ENCODE measurements at regions not wholly inside any gene's neighbourhood (a gene's known extent, or its start where the extent isn't known, plus 50 kb on each side); places are given as distances from the start of the nearest gene placed in this dataset.

GRCh38 chr17:14947671-14948070 is 317.5 kb downstream of the PMP22 start:
- DNase-seq, result no peak

- DNase-seq, result no peak
These were observed 318.6 kb downstream of the PMP22 start for GRCh38 chr17:14946481-14946880.

DNA sequence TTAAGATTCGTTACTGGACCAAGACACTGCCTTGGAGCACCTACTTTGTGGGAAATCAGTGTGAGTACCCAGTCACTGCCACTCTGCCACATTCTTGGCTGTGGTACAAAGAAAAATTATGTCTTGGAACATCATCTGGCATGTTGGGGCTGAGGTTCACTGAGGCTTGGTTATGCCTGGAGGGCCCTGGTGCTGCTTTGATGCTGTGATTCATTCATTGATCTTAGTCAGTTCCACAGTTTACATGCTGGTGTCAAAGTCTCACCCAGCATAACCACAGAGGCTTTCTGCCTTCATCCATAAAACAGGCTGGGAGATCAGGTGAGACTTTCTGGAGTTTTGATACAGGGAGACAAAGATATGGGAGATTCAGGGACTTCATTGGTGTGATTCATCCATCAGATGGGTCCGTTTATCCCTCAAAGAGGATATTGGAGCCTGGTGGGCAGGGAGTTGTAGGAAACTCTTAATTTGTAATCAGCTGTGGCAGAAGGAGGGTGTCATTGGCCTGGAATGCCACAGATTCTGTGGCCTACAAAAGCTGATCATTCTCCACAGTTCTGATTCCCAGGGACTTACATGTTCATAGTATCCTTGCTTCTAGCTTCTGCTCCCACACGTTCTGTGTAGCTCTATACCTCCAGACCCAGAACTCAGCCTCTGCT is 322.5 kb downstream of the PMP22 start:
- no peak for DNase-seq

DNA sequence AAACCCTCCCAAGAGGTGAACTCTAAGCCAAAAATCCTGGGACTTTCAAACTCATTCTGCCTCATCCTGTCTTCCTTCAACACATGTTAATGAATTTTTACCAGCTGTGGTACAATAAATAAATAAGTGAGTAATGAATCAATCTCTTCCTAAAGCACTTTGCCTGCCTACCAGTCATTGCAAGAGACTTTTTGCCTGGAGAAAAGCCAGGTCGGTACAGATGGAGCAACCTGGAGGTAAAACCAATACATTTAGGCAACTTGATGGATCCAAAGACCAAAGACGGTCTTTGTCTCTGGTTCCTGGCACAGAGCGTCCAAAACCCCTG is 324.2 kb downstream of the PMP22 start:
- no peak for DNase-seq

DNA sequence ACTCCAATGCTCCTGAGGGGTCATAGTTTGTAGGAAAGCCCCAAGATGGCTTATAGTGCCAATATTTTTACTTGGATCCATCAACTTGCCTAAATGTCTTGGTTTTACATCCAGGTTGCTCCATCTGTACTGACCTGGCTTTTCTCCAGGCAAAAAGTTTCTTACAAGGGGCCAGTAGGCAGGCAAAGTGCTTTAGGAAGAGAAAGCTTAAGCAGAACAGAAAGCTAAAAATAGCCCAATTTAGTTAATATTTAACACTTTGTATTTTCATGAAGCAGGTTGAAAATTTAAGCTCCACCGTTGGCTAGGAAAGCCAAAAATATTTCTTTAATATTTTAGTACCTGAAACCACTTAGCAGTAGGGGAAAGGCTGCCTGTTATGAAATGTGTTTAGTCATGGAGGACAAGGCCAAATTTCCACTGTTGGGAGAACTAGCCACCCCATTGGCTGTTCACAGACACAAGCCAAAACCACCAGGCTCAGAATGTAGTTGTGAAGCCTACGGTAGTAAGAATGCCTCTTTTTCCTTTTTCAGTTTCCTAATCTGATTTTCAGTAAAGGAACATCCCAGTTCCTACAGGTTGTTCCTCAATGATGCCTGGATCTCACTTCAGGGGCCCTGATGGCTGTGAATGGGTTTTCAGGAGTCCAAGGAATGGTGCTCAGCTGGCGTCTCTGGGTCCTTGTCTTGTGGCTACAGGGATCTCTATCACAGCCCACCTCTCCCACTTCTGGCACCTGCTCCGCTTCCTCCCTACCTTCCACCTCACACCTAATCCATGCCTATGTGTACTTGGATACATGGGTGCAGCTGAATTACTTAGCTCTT is 324.8 kb downstream of the PMP22 start:
- no peak for DNase-seq

GRCh38 chr17:14935845-14936485 is 329.2 kb downstream of the PMP22 start:
- no peak for DNase-seq

DNA sequence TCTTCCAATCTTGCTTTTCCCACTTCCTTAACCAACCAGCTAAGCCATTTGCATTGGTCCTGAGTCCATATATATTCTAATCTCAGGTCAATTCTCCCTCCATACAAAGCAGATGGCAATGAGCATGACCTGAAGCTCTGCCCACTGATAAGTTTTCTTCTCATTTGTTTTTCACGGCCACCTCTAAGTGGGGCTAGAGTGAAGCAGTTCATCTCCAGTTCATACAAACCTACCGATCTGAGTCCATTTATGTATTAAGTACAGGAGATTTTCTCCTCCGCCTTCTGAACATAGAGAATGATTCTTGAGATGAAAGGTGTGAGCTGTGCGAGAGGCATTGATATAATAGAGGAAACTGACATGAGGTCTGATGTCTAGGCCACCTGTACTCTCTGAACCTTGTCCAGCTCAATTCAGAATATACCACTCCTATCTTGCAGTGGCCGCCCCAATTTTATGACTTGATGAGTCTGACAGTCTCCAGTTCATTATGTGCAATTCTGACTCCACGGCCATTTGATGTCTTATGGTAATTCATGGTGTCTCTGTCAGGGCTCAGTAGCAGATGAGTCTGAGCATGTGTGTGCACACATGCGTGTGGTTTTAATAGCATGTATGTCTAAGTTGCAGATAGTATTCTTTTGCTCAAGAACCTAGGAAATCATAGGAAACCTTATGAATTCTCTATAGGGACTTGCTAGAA is 329.8 kb downstream of the PMP22 start:
- no peak for DNase-seq

- no peak for DNase-seq
These were observed 331.4 kb downstream of the PMP22 start for GRCh38 chr17:14933676-14934075.

- DNase-seq, result peak; percentile 74
These were observed 338.5 kb downstream of the PMP22 start for GRCh38 chr17:14926526-14927122.

- DNase-seq, result no peak
These were observed 339.1 kb downstream of the PMP22 start for GRCh38 chr17:14926073-14926472.

- no peak for DNase-seq
These were observed 339.6 kb downstream of the PMP22 start for GRCh38 chr17:14925498-14925897.

GRCh38 chr17:14923981-14924380 is 341.1 kb downstream of the PMP22 start:
- DNase-seq, result no peak

GRCh38 chr17:14922411-14922810 is 342.7 kb downstream of the PMP22 start:
- no peak for DNase-seq

GRCh38 chr17:14921936-14922335 is 343.2 kb downstream of the PMP22 start:
- DNase-seq, result no peak

GRCh38 chr17:14919631-14920213 is 345.4 kb downstream of the PMP22 start:
- DNase-seq, result no peak

GRCh38 chr17:14919094-14919493 is 346.0 kb downstream of the PMP22 start:
- no peak for DNase-seq

DNA sequence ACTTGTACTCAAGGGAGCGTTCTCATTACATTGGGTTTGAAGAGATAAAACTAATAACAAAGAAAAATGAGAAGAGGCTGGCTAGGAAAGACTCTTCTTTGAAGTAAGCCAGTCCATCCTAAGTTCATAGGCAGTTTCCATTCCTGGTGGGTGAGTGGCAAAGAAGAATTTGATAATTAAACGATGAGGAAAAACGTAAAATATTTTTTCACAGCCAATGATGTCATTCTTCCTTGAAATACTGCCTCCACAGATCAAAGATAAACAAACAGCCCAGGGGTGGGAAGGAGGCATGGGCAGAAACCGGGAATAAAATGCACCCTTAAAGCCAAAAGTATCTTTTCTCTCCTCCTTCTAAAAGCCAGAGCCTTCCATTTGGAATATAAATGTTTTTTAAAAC is 346.6 kb downstream of the PMP22 start:
- DNase-seq, result no peak

- no peak for DNase-seq
These were observed 354.2 kb downstream of the PMP22 start for GRCh38 chr17:14910916-14911315.

GRCh38 chr17:14904386-14904785 is 360.7 kb downstream of the PMP22 start:
- DNase-seq, result no peak

GRCh38 chr17:14903854-14904253 is 361.3 kb downstream of the PMP22 start:
- DNase-seq, result no peak

GRCh38 chr17:14902803-14903202 is 362.3 kb downstream of the PMP22 start:
- no peak for DNase-seq

DNA sequence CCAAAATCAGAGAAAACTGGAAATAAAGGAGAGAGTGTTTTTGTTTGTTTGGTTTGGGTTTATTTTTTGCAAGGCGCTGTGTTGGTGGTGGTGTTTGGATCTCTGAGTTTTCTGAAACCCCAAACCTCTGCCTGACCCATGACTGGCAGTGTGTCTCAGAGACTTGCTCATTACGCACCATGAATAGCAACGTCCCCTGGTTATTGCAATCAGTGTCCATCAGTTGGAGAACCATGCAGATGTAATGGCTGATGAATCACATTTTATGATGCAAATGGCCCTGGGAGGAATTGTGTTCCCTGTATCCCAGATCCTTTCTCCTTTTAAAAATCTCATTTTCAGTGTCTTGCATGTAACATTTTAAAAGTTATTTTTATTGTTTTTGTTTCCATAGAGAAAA is 362.8 kb downstream of the PMP22 start:
- DNase-seq, result no peak
